ENCODE measurements at regions not wholly inside any gene's neighbourhood (a gene's known extent, or its start where the extent isn't known, plus 50 kb on each side); places are given as distances from the start of the nearest gene placed in this dataset.
"Not testable (repeated sequence)": the region's sequence is repeated elsewhere in the genome, so short reads cannot be mapped to it uniquely, and the experiment has no call there.

GRCh38 chr3:80612366-80612765 is 844.6 kb upstream of the ROBO1 start:
- no peaks in the 10 kb centered on the region for H3K27me3 Mint-ChIP-seq
- ATAC-seq: no peak
- H3K4me1 Mint-ChIP-seq: no peaks in the 10 kb centered on the region
- no peaks in the 10 kb centered on the region for H3K36me3 Mint-ChIP-seq
- H3K9me3 Mint-ChIP-seq: peaks cover 12% of the 10 kb centered on the region
- H3K4me3 Mint-ChIP-seq: no peak overlapping the region
- no peak overlapping the region for H3K27ac Mint-ChIP-seq

GRCh38 chr3:80608072-80608471 is 840.3 kb upstream of the ROBO1 start:
- not testable (repeated sequence) for H3K4me1 Mint-ChIP-seq, H3K27ac Mint-ChIP-seq, H3K4me3 Mint-ChIP-seq, H3K36me3 Mint-ChIP-seq, H3K27me3 Mint-ChIP-seq, ATAC-seq
- H3K9me3 Mint-ChIP-seq: peaks cover 11% of the 10 kb centered on the region

- ATAC-seq: no peak
- H3K4me1 Mint-ChIP-seq: no peaks in the 10 kb centered on the region
Observed at GRCh38 chr3:80606073-80606472, 838.3 kb upstream of the ROBO1 start.

GRCh38 chr3:80601479-80601878 is 833.7 kb upstream of the ROBO1 start:
- H3K9me3 Mint-ChIP-seq: peaks cover 21% of the 10 kb centered on the region
- H3K27ac Mint-ChIP-seq: no peak overlapping the region
- no peak for ATAC-seq
- H3K4me1 Mint-ChIP-seq: no peaks in the 10 kb centered on the region
- H3K4me3 Mint-ChIP-seq: no peak overlapping the region
- no peaks in the 10 kb centered on the region for H3K27me3 Mint-ChIP-seq
- no peaks in the 10 kb centered on the region for H3K36me3 Mint-ChIP-seq

More at GRCh38 chr3:80606073-80606472, 838.3 kb upstream of the ROBO1 start:
- H3K9me3 Mint-ChIP-seq: peaks cover 14% of the 10 kb centered on the region
- no peak overlapping the region for H3K4me3 Mint-ChIP-seq
- no peaks in the 10 kb centered on the region for H3K27me3 Mint-ChIP-seq
- H3K27ac Mint-ChIP-seq: no peak overlapping the region
- no peaks in the 10 kb centered on the region for H3K36me3 Mint-ChIP-seq

- H3K27me3 Mint-ChIP-seq: no peaks in the 10 kb centered on the region
- H3K27ac Mint-ChIP-seq: no peak overlapping the region
Observed at GRCh38 chr3:80592792-80593191, 825.0 kb upstream of the ROBO1 start.

GRCh38 chr3:80586338-80586737 is 818.5 kb upstream of the ROBO1 start:
- Mint-ChIP-seq H3K4me3 (no peak overlapping the region), H3K4me1 (no peaks in the 10 kb centered on the region), H3K27ac (no peak overlapping the region), H3K36me3 (no peaks in the 10 kb centered on the region), H3K9me3 (no peaks in the 10 kb centered on the region), H3K27me3 (no peaks in the 10 kb centered on the region)
- no peak for ATAC-seq

More at GRCh38 chr3:80592792-80593191, 825.0 kb upstream of the ROBO1 start:
- Mint-ChIP-seq H3K4me3 (no peak overlapping the region), H3K9me3 (peaks cover 14% of the 10 kb centered on the region), H3K36me3 (no peaks in the 10 kb centered on the region), H3K4me1 (no peaks in the 10 kb centered on the region)
- no peak for ATAC-seq

GRCh38 chr3:80580146-80580545 is 812.3 kb upstream of the ROBO1 start:
- Mint-ChIP-seq H3K36me3 (no peaks in the 10 kb centered on the region), H3K27ac (no peak overlapping the region), H3K4me1 (no peaks in the 10 kb centered on the region), H3K4me3 (no peak overlapping the region), H3K27me3 (no peaks in the 10 kb centered on the region), H3K9me3 (peaks cover 3% of the 10 kb centered on the region)
- no peak for ATAC-seq

DNA sequence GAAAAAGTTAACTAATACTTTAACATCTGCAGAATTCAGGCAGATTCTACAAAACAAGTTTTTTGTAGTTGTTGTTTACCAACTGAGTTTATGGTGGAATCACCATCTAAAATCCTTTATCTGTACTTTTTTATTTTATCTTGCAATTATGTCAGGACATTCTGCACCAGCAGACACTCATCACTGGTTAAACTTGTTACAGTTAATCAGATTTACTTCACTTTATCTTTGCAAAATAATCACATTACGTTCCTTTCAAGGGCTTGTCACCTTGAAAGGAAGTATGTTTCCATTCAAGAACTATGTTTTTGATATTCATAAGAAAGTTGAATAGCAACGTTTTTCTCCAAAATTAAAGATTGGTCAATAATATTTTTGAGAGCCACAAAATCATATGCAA is 796.6 kb upstream of the ROBO1 start:
- no peak for ATAC-seq
- H3K27ac Mint-ChIP-seq: no peak overlapping the region
- H3K4me3 Mint-ChIP-seq: no peak overlapping the region
- H3K9me3 Mint-ChIP-seq: peaks cover 5% of the 10 kb centered on the region
- H3K4me1 Mint-ChIP-seq: no peaks in the 10 kb centered on the region
- H3K27me3 Mint-ChIP-seq: no peaks in the 10 kb centered on the region
- H3K36me3 Mint-ChIP-seq: no peaks in the 10 kb centered on the region

GRCh38 chr3:80559701-80560100 is 791.9 kb upstream of the ROBO1 start:
- no peak for ATAC-seq
- no peak overlapping the region for H3K4me3 Mint-ChIP-seq
- no peaks in the 10 kb centered on the region for H3K4me1 Mint-ChIP-seq
- H3K9me3 Mint-ChIP-seq: peaks cover 5% of the 10 kb centered on the region
- H3K27ac Mint-ChIP-seq: no peak overlapping the region
- no peaks in the 10 kb centered on the region for H3K36me3 Mint-ChIP-seq
- H3K27me3 Mint-ChIP-seq: no peaks in the 10 kb centered on the region

DNA sequence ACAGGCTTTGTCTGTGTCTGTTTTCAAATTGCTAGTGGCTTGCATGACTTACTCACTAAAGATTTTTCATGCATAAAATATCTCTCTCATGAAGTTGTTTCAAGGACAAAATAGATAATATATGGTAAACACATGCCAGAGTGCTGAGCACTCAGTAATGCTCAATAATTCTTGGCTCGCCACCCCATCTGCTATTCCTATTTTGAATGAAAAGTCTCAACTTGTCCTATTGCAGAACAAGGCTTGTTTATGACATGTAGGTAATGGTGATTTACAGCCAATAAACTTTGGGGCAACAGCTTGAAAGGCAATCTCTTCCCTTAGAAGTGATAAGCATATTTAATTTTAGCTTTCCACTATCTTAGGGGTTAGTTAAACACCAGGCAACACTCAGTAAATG is 789.0 kb upstream of the ROBO1 start:
- no peak for ATAC-seq
- no peaks in the 10 kb centered on the region for H3K36me3 Mint-ChIP-seq
- H3K27ac Mint-ChIP-seq: no peak overlapping the region
- H3K4me3 Mint-ChIP-seq: no peak overlapping the region
- no peaks in the 10 kb centered on the region for H3K4me1 Mint-ChIP-seq
- H3K9me3 Mint-ChIP-seq: peaks cover 9% of the 10 kb centered on the region
- no peaks in the 10 kb centered on the region for H3K27me3 Mint-ChIP-seq

DNA sequence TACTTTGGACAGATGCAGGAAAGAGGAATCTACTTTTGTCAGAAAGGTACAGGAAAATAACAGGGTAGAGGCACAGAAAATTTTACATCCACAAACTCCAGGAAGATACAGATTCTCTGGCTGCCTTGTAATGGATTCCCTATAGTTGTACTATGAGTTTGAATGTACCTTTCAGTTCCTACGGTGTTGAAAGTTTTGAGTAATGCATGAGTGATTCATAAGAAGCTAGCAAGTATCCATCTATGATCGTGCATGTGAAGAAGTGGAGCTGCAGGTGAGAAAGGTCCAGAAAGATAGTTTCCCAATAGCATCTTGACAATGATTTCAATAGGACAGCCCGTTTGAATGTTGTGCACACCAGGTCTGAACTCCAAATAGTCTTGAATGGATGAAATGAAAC is 786.5 kb upstream of the ROBO1 start:
- Mint-ChIP-seq H3K4me3 (no peak overlapping the region), H3K4me1 (no peaks in the 10 kb centered on the region), H3K27me3 (no peaks in the 10 kb centered on the region), H3K27ac (no peak overlapping the region), H3K36me3 (no peaks in the 10 kb centered on the region), H3K9me3 (peaks cover 6% of the 10 kb centered on the region)
- ATAC-seq: no peak

DNA sequence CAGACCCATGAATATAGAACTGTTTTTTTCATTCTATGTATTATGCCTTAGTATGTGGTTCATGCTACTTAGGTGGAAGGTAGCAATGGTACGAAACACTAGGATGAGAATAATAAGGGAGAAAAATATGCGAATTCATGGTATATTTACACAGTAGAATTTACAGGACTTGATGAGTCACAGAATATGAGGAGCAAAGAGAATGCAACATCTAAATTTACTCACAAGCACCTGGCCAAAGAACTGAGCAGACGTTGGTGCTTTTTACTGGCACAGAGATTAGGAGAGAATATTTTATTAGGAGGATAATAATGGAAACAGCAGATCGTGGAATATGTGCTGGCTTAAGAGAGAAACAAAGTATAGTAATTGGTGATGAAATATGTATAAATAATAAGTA is 785.4 kb upstream of the ROBO1 start:
- no peaks in the 10 kb centered on the region for H3K4me1 Mint-ChIP-seq
- no peak for ATAC-seq
- H3K4me3 Mint-ChIP-seq: no peak overlapping the region
- no peaks in the 10 kb centered on the region for H3K27me3 Mint-ChIP-seq
- no peaks in the 10 kb centered on the region for H3K36me3 Mint-ChIP-seq
- H3K27ac Mint-ChIP-seq: no peak overlapping the region
- peaks cover 6% of the 10 kb centered on the region for H3K9me3 Mint-ChIP-seq

DNA sequence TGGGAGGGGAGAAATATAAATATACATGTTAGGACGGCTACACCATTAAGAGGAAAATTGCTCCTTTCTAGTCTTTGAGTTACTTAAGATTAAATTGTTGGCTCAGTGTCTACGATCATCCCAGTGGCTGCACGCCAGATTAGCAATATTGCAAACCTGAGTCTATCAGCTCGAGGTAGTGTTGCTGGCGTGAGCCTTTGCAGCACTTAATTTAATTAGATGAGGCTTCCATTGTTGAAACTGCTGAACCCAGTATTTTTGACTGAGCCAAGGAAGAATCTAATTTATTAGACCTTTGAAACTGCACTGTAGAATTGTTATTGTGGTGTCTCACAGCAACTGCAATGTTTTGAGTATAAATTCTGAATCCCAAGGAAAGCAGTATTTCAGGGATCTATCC is 782.4 kb upstream of the ROBO1 start:
- Mint-ChIP-seq H3K36me3 (no peaks in the 10 kb centered on the region), H3K4me3 (no peak overlapping the region), H3K27me3 (no peaks in the 10 kb centered on the region), H3K4me1 (no peaks in the 10 kb centered on the region), H3K9me3 (peaks cover 6% of the 10 kb centered on the region), H3K27ac (no peak overlapping the region)
- no peak for ATAC-seq

GRCh38 chr3:80549173-80549572 is 781.4 kb upstream of the ROBO1 start:
- Mint-ChIP-seq H3K27ac (no peak overlapping the region), H3K36me3 (no peaks in the 10 kb centered on the region), H3K9me3 (peaks cover 9% of the 10 kb centered on the region), H3K4me1 (no peaks in the 10 kb centered on the region), H3K27me3 (no peaks in the 10 kb centered on the region), H3K4me3 (no peak overlapping the region)
- no peak for ATAC-seq

DNA sequence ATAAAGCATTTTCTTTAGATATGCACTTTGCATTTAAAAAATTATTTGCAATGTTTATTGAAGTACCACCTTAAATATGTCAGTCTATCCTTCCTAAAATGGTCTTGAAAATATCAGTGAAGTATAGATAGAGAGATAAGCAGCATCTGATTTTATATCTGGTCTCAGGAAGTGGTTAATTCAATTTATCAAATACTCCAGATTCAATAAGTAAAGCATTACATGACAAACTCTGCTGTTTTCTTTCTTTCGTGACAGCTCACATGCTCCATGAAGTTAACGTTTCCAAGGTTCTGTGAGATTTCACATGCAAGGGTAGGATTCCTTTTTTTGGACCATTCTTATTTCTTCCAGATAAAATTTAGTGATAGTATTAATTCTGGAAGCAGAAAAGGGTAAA is 775.4 kb upstream of the ROBO1 start:
- H3K27ac Mint-ChIP-seq: no peak overlapping the region
- peaks cover 3% of the 10 kb centered on the region for H3K9me3 Mint-ChIP-seq
- H3K27me3 Mint-ChIP-seq: no peaks in the 10 kb centered on the region
- ATAC-seq: no peak
- H3K36me3 Mint-ChIP-seq: no peaks in the 10 kb centered on the region
- H3K4me3 Mint-ChIP-seq: no peak overlapping the region
- no peaks in the 10 kb centered on the region for H3K4me1 Mint-ChIP-seq

GRCh38 chr3:80542456-80542855 is 774.7 kb upstream of the ROBO1 start:
- Mint-ChIP-seq H3K27me3 (no peaks in the 10 kb centered on the region), H3K9me3 (peaks cover 3% of the 10 kb centered on the region), H3K4me1 (no peaks in the 10 kb centered on the region), H3K27ac (no peak overlapping the region), H3K36me3 (no peaks in the 10 kb centered on the region), H3K4me3 (no peak overlapping the region)
- no peak for ATAC-seq

DNA sequence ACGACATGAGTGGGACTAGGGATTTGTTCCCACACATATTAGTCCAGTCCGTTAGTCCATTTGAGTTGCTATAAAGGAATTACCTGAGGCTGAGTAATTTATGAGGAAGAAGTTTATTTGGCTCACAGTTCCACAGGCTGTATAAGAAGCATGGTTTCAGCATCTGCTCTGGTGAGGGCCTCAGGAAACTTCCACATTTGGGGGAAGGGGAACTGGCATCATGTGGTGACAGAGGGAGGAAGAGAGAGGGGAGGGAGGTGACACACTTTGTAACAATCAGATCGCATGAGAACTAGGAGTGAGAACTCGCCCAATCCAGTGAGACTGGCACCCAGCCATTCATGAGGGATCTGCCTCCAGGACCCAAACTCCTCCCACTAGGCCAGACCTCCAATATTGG is 769.9 kb upstream of the ROBO1 start:
- H3K4me3 Mint-ChIP-seq: no peak overlapping the region
- no peaks in the 10 kb centered on the region for H3K4me1 Mint-ChIP-seq
- no peaks in the 10 kb centered on the region for H3K9me3 Mint-ChIP-seq
- H3K27me3 Mint-ChIP-seq: no peaks in the 10 kb centered on the region
- H3K36me3 Mint-ChIP-seq: no peaks in the 10 kb centered on the region
- ATAC-seq: no peak
- no peak overlapping the region for H3K27ac Mint-ChIP-seq

Measured in stimulated activated memory B cell treated with anti-CD40 and anti-IgM and Interleukin-4, amounts not matched to agents 10 μg/mL and 1 μg/mL and 100 μg/mL, for 72 hours (primary cell).